ENCODE measurements at regions not wholly inside any gene's neighbourhood (a gene's known extent, or its start where the extent isn't known, plus 50 kb on each side); places are given as distances from the start of the nearest gene placed in this dataset.

DNA sequence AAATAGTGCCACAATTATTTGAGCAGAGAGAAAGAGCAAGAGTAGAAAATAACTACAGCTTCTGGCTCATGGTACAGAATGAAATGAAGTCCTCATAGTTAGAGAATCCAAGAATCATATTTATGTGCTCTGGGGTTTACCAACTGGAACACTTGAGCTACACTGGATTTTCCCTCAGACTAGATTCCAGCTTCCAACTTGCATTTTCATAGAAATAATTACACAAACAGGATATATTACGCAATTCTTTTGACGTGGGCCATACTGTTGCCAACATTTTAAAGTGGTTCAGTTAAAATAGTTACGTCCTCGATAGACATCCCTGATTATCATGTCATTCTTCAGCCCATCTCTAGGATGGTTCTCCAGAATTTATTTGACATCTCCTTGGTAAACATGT, 129.2 kb downstream of the ETAA1 start:
- TF ChIP-seq CTCF (IDR thresholded peaks at IDR 0.05 in 4 of 5, conservative IDR thresholded peaks at IDR 0.05 in 1 of 5) (no peak), POLR2A (IDR thresholded peaks at IDR 0.05) (no peak)

Measured in gastrocnemius medialis (tissue), 4 donors.